ENCODE measurements at regions not wholly inside any gene's neighbourhood (a gene's known extent, or its start where the extent isn't known, plus 50 kb on each side); places are given as distances from the start of the nearest gene placed in this dataset.
"Not testable (repeated sequence)": the region's sequence is repeated elsewhere in the genome, so short reads cannot be mapped to it uniquely, and the experiment has no call there.

DNA sequence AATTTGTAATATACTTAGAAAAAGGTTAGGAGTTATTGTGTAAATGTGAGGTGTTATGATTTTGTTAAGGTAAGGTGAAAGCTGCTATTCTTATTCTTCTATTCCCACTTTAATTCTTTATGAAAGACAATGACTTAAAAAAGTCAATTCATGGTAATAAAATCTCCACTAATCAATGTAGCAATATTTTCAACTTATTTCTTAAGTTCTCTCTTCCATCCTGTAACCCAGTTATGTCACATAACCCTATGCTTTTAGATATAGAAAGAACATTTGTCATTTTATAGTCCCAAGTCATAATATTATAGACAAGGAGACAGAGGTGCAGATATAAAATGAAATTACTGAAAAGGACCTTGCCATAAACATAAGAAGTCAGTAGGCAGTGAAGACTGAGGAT, 157.9 kb upstream of the SLC7A11 start:
- DNase-seq (ENCODE audit: low read depth in 2 of 2): no peak

DNA sequence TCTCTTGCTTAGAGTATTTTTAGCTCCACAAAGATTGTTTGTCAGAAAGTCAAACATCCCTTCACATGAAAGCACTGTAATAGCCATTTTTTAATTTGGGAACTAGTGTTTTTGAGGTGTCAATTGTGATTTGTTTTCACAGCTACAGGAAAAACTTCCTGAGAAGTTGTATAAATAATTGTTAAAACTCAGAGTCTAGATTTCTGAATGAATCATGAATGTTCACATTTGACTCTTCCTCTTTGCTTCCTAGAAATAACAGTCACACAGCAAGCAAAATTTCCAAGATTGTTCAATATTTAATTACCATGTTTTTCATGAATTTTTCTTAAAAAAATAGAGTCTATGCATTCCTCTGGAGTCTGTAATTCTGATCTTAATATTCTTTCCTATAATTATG, 156.9 kb upstream of the SLC7A11 start:
- no peak for DNase-seq (ENCODE audit: low read depth in 2 of 2)

DNA sequence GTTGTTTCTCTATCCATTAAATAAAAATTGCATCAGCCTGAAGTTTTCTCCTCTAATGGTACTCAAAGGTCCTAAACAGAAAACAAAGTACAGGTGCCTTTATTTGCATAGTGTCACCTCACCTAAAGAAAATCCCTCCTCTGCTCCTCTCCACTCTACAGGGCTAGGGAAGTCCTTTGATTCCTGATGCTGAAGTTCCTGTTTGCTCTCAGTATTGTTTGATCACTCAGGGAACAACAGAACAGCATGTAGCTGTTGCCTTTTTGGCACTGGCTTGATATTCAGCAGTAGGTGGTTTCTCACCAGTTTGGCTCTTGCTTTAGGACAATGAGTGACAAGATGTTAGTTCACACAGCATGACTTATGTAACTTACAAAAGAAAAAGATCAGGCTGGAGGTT, 156.2 kb upstream of the SLC7A11 start:
- no peak for DNase-seq (ENCODE audit: low read depth in 2 of 2)

DNA sequence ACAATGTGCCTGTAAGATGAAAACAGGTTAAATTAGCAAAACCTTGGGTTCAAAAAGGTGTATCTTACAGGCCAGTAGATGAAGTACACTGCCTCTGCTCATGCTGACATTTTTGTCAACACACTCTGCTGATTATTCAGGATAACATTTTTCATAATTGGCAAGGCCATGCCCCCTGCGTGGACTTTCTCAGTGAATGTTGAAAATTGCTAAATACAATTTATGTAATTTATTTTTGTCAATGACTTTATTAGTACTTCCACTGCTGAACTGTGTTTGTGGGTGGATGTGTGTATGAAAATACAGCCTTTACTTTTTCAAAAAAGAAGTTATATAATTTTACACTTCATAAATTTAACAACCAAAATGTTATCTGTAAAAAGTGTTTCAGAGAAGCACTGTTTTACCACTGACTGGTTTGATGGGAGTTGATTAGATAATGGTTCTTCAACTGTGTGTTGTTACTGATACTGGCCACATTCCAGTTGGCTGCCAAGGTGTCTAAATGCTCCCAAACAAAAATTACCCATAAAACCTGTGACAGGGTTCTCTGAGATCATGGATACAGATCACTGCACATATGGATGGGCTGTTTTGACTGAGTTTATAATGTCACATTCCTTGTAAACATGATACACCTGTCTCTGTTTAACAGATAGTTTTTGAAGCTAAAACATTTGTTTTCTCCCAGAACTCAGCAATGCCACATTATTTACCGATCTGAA, 151.9 kb upstream of the SLC7A11 start:
- no peak for DNase-seq (ENCODE audit: low read depth in 2 of 2)

DNA sequence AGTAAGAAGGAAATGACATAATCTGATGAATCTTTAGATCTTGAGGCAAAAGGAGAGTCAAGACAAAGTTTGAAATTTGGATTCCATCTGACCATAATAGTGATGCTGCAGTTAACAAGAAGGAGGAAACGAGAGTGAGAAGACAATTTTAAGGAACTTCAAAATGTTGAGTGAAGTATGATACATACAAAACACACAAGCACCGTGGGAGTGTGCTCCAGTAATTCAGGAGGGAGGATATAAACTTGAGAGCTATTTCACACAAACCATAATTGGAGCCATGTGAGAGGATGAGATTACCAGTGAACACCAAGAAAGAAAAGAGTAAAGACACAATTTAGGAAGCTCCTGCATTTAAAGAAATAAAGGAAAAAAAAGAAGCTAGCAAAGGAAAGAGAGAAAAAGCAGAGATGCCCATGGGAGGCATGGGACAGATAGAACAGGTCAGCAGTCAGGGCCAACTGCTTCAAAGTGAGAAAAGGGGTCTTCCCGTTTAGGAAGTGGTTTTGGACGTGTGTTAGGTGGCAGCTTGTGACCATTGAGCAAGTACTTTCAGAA, 150.7 kb upstream of the SLC7A11 start:
- no peak for DNase-seq (ENCODE audit: low read depth in 2 of 2)

DNA sequence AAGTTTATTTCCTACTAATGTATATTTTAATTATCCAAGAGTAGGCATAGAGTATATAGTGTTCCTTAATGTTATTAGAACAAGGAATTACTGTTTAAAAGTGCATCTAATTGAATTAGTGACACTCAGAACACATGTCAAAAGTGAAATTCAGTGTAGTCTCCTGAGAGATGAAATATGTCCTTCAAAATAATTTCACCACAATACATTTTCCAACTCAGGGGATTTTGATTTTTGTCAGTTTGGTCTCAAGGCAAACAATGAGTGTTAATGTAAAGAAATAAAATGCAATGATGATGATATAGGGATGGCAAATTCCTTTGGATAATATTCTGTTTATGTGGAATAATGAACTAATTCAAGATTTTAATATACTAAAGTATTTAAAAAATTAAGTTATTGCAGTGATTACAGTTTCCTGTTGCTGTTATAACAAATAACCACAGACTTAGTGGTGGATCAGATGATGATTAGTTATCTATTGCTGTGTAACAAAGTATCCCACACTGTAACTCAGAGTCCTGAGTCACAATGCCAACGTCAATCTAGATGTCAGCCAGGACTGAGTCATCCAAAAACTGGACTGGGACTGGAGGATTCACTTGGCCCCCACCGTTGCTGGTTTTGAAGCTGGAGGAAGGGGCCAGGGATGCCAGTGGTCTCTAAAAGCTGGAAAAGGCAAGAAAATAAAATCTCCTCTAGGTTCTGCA, 148.0 kb upstream of the SLC7A11 start:
- no peak for DNase-seq (ENCODE audit: low read depth in 2 of 2)

DNA sequence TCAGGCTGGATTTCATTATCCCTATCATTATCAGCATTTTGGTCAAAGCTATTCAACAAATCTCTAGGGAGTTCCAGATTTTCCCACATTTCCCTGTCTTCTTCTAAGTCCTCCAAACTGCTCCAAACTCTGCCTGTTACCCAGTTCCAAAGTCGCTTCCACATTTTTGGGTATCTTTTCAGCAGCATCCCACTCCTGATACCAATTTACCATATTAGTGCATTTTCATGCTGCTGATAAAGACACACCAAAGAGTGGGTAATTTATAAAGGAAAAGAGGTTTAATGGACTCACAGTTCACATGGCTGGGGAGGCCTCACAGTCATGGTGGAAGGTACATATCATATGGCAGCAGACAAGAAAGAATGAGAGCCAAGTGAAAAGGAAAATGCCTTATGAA, 132.8 kb upstream of the SLC7A11 start:
- DNase-seq (ENCODE audit: low read depth in 2 of 2): no peak

DNA sequence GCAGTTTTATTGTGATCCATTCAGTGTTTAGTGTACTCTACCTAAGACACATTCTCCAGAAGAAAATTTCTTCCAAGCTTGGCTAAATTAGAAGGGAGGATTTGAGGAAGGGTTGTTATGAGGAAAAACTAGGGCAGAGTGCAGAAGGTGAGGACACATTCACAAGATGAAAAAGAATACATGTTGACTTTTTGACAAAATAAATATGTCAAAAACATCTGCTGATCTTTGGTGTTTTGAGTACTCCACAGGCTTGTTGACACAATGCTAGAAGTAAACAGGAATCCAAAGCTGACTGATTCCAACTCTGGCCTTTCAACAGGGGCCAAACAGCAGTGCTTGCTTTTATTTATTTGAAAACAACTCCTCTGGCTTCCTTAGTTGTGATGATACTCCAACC, 125.8 kb upstream of the SLC7A11 start:
- DNase-seq (ENCODE audit: low read depth in 2 of 2): no peak

DNA sequence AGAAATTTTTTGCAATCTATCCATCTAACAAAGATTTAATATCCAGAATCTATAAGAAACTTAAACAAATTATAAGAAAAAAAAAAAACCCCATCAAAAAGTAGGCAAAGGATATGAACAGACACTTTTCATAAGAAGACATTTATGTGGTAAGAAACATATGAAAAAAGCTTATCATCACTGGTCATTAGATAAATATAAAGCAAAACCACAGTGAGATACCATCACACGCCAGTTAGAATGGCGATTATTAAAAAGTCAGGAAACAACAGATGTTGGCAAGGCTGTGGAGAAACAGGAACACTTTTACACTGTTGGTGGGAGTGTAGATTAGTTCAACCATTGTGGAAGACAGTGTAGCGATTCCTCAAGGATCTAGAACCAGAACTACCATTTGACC, 110.3 kb upstream of the SLC7A11 start:
- DNase-seq (ENCODE audit: low read depth in 2 of 2): not testable (repeated sequence)

DNA sequence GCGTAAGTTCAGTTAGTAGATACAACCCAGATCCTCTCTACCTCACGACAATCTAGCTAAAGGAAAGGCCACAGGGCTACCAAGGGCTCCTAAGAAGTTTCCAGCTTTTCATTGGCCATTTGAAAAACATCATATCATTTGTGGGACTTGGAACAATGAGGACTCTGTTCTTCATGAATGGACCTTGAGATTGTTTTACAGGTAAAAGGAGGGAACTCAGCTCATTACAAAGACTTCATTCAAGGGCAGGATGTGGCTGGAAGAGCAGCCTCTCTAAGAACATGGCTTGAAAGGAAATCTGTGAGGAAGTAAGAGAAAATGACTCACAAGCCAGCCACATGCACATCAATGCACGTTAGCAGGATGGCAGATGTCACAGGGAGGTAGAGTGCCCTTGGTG, 105.9 kb upstream of the SLC7A11 start:
- no peak for DNase-seq (ENCODE audit: low read depth in 2 of 2)

DNA sequence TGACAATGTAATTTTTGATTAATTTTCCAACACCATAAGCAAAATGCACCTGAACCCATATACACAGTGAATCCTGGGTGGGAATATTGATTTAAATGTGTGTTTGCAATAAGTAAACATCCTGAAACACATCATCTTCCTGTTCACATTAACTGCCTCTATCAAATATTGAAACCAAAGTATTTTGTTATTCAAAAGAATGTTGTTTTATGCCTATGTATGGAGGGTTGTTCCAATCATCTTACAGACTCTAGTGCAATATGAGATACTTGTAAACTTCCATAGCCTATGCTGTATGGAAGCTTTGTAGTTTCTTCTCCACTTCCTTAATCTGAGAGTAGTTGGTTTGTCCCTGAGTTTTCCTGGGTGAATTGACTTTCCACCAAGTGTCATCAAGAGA, 105.4 kb upstream of the SLC7A11 start:
- no peak for DNase-seq (ENCODE audit: low read depth in 2 of 2)

DNA sequence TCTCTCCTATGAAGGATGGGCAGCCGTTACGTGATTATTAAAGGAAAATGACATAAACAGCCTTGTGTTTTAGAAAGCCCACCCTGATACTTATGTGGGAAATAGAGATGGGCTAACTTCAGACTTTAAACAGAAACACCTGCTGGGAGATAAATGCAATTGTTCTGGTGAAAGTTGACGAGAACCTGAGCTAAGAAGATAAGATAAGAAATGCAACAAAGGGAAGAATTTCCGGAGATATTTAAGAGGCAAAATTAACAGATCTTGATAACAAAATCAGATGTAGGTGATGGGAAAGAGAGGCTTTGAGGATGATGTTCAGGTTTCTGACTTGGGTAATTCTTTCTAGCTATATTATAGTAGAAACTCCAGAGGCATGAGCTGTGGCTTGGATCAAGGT, 102.7 kb upstream of the SLC7A11 start:
- no peak for DNase-seq (ENCODE audit: low read depth in 2 of 2)

DNA sequence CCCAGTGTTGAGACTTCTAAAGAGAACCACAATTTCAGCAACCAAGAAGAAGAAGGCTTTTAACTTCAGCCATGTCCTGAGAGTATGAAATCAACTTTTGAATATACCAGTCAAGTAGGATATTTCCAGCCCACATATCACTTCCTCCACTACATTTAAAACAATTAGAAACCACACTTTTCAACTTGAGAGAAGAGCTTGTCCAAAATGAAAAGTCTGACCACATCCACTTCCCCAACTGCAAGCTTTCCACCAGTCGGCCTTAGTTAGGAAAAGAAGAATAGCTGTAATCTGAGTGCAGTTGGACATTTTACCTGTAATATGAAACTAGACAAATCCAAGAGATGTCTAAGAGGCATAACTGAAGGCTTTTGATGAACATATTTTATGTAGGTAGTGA, 101.9 kb upstream of the SLC7A11 start:
- no peak for DNase-seq (ENCODE audit: low read depth in 2 of 2)

DNA sequence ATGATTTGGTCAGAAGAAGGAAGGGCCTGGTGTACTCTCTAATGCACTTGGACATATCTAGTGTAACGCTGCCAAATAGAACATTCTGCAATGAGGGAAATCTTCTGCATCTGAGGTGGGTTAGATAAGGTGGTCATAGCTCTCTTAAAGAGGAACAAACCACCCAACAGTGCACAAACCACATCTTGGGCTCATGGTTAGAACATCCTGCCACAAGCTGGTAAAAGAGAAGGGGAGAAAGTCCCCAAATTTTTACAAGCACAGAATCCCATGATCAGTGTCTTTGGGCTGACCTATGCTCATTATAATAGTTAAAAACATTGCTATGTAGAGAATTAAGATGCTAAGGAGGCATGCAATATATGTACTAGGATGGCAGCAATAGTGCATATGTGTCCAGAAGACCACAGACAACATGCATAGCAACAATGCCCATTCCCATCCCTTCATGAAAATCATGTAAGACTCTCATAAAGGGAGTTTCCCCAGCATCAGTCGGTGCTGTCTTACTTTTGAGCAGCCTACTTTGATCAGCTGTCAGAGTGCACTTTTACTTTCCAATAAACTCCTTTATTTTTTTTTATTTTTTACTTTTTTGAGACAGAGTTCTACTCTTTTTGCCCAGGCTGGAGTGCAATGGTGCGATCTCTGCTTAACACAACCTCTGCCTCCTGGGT, 99.7 kb upstream of the SLC7A11 start:
- no peak for DNase-seq (ENCODE audit: low read depth in 2 of 2)

DNA sequence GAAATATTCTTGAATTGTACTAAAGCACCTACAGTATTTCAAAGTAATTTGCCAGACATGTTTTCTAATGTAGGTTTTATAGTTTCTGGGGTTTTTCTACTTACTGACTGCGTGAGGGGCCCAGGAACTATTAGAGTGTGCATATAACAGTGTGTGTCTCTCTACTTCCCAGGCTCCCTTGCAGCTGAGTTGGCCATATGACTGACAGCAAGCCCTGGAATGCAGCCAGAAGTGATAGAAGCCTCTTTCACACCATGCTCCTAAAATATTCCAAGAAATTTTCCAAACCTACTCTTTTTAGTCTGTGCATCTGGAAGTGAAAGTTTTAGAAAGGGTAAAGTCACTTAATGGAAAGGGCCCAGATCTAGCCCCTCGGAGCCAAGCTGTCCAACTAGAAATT, 96.7 kb upstream of the SLC7A11 start:
- DNase-seq (ENCODE audit: low read depth in 2 of 2): no peak

DNA sequence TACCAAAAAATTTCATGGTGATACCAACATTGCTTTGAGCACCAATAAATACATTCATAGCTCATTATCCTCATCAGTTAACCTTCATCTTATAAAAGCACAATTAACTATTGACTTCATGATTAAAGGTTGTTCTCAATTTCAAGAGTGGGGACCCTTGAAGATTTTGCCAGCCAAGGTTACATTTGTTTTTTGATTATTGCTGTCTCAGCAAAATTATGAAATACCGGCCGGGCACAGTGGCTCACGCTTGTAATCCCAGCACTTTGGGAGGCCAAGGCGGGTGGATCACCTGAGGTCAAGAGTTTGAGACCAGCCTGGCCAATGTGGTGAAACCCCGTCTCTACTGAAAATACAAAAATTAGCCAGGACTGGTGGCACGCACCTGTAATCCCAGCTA, 96.1 kb upstream of the SLC7A11 start:
- not testable (repeated sequence) for DNase-seq (ENCODE audit: low read depth in 2 of 2)

DNA sequence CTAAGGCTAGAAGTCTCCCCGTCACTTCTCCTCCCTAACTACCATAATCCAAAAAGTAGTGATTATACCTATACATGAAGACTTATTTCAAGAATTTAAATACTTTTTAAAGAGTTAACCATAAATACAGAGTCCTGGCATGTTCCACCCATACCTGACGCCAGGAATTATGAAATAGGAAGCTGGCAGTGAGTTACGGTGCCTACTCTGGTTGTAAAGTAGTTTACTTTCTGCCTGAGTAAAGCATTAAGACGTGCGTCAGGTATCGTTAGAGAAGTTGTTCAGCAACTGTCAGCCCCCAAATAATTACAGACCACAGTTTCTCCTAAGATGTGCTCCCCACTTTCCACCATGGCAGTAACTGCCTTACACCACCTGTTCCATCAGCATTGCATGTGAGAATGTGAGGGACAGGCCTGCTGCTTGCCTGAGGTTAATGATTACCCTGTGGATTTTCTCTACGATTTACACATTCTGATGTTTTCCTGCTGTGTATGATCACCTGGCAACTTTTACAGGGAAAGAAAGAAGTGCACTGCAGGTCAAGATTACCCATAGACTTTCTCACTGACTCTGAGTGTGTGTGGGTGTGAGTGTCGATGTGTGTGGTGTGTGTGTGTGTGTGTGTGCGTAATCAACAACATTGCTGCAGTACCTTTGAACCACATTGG, 92.3 kb upstream of the SLC7A11 start:
- no peak for DNase-seq (ENCODE audit: low read depth in 2 of 2)

DNA sequence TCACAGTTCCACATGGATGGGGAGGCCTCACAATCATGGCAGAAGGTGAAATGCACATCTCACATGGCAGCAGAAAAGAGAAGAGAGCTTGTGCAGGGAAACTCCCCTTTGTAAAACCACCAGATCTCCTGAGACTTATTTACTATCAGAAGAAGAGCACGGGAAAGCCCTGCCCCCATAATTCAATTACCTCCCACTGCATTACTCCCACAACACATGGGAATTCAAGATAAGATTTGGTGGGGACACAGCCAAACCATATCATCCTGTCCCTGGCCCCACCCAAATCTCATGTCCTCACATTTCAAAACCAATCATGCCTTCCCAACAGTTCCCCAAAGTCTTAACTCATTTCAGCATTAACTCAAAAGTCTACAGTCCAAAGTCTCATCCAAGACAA, 90.3 kb upstream of the SLC7A11 start:
- DNase-seq (ENCODE audit: low read depth in 2 of 2): not testable (repeated sequence)

DNA sequence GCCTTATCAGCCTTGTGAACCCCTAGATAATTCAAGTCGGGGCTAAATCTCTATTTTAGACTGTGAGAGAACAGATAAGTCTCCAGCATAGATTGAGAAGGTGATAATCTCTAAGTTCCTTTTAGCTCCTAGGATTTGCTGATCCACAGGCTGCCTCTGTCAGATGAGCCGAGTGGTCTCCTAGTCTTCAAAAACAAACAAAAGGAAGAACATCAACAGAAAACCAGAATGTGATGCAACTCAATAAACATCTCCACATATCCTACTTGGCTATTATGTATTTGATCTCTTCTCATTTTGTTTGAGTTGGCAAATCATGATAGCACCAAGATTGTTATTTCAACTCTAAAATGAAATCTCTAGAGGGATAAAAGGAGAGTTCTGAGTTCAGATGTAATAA, 88.4 kb upstream of the SLC7A11 start:
- DNase-seq (ENCODE audit: low read depth in 2 of 2): no peak

DNA sequence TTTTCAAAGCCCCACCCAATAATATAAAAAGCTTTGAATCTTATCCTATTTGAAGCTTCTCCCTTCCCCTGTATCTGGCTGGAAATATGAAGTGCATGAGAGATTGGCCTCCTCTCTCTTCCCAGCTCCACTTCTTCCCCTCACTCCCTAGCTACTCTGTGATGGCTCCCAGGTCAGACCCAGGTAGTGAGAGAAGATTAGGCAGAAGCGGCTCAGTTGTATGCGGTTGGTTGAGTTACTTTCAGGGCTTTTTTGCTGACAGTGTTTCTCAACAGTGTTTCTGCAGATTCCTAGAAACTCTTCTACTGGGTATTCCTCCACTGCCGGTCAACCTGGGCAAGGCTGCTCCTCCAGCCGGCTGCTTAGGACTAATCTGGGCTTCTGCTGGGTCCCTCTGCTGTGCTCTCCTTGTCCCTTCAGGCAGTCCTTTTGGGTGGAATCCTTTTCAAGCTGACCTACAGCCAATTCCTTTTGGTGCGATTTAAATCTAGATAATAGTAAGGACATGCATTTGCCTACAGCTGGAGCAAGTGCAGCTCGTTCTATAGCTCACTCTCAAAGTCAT, 87.4 kb upstream of the SLC7A11 start:
- no peak for DNase-seq (ENCODE audit: low read depth in 2 of 2)

DNA sequence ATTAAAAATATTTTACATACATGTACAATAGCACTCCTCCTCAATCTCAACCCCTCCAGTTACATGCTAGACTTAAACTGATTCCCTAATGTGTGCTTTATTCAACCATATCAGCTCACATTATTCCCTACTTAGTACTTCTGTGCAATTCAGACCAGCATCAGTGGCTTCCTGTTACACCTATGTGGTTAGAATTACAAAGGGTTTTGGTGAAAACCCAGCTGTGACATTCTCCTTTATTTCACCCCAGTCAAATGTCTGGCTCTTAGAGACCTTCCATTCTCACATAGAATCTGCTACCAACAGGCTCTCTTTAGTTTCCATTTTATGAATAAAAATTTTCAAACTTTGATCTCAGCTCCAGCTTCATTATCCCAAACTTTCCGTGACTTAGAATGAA, 85.2 kb upstream of the SLC7A11 start:
- no peak for DNase-seq (ENCODE audit: low read depth in 2 of 2)

DNA sequence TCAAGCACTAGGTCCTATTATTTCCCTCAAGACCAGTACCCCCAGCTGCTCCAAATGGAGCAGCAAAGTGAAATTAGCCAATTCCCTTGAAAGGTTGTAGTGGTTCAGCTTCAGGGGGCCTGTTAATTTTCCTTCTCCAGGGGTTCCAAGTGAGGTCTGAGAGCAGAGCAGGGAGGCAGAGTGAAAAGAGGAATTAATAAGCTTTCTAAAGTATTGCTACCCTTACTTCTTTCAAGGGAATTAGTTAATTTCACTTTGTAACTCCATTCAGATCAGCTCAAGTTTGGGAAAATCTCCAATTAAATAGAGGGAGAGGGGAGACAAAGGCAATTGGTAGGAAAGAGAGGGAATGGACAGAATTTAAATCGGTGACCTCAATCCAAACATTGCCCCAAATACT, 78.7 kb upstream of the SLC7A11 start:
- no peak for DNase-seq (ENCODE audit: low read depth in 2 of 2)

Data from stimulated activated CD4-positive, alpha-beta T cell treated with anti-CD3 and anti-CD28 coated beads, Interleukin-1b, Interleukin-23, amount 100 ng/mL, for 1 hour (primary cell).